ENCODE measurements at regions not wholly inside any gene's neighbourhood (a gene's known extent, or its start where the extent isn't known, plus 50 kb on each side); places are given as distances from the start of the nearest gene placed in this dataset.

DNA sequence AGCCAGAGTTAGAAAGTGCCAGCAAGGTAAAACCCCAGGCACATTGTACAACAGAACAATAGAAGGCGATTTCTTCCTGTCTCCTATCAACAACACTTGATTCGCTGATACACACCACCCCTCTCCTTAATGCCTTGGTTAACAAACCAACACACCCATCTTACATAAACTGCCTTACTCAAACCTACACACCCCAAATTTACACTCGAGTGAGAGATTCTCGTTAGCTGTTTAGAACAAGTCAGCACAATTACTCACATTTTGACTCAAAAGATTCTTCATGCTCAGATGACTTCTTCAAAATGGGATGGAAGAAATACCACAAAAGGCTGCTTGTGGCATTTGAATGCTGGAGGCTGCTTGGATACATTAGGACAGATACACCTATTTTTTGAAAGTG lies 80.0 kb upstream of the FOXQ1 start:
- TF ChIP-seq, protein P1, sequence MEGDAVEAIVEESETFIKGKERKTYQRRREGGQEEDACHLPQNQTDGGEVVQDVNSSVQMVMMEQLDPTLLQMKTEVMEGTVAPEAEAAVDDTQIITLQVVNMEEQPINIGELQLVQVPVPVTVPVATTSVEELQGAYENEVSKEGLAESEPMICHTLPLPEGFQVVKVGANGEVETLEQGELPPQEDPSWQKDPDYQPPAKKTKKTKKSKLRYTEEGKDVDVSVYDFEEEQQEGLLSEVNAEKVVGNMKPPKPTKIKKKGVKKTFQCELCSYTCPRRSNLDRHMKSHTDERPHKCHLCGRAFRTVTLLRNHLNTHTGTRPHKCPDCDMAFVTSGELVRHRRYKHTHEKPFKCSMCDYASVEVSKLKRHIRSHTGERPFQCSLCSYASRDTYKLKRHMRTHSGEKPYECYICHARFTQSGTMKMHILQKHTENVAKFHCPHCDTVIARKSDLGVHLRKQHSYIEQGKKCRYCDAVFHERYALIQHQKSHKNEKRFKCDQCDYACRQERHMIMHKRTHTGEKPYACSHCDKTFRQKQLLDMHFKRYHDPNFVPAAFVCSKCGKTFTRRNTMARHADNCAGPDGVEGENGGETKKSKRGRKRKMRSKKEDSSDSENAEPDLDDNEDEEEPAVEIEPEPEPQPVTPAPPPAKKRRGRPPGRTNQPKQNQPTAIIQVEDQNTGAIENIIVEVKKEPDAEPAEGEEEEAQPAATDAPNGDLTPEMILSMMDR (conservative IDR thresholded peaks at IDR 0.05; ENCODE audit: low read depth, low read length): no peak
- H3K4me3 ChIP-seq (ENCODE audit: low read depth, low read length): no peak overlapping the region
- no peak for DNase-seq (ENCODE audit: low read depth)

DNA sequence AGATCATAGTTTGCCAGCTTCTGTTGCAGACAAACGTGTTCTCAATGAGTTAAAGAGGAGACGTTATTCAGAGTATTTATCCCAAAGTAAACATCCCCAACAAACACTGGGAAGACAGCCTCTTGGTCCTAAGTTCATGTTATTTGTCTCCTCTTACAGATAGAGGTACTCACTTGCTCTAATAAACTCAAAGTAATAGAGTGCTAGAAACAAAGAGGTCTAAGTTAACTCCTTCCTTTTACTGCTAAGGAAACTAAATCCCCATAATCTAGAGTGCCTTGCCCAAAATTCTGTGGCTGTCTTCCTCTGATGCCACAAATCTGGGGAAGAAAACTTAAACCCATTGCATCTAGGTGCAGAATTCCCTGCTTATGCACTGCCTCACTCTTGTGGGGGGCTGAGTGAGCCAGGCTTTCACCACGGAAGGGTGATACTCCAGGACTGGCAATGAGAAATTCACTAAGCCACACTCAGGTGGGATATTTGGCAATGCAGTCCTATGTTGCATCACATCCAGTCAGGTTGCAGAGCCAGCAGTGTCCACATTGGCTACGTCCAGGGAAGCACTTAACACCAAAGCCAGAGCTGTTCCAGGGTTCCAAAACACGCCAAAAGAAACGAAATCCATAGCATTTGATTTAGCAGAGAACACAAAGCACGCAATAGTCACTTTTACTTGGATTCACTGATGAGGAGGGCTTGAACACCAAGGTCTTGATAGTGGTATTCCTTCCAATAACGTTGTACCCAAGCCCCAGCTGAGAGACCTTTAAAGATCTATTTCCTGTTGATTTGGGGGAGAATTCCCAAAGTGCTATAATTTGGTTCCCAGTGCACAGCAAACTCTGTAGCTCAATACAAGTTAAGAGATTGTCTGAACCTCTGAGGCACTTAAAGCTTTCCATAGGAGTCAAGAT lies 81.0 kb upstream of the FOXQ1 start:
- TF ChIP-seq, protein P1 (conservative IDR thresholded peaks at IDR 0.05; ENCODE audit: low read depth, low read length): no peak

DNA sequence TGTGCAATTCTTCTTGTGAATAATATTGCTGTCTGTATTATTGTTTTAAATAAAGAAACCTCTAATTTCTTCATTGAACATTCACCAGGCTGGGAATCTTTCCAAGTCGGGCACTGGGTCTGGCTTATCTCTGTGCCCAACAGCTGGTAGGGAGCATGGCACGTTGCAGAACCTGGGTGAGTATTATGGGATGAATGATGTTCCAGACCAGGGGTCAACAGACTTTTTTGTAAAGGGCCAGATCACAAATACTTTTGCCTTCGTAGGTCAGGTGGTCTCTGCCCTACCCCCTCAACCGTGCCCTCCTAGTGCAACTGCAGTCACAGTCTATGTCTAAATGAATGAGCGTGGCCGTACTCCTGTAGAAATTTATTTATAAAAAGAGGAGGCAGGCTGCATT lies 81.6 kb upstream of the FOXQ1 start:
- H3K4me3 ChIP-seq (ENCODE audit: low read depth, low read length): no peak overlapping the region
- DNase-seq (ENCODE audit: low read depth): no peak
- TF ChIP-seq, protein P1 (conservative IDR thresholded peaks at IDR 0.05; ENCODE audit: low read depth, low read length): no peak

More for the DNA sequence above, 81.0 kb upstream of the FOXQ1 start:
- no peak overlapping the region for H3K4me3 ChIP-seq (ENCODE audit: low read depth, low read length)
- no peak for DNase-seq (ENCODE audit: low read depth)

DNA sequence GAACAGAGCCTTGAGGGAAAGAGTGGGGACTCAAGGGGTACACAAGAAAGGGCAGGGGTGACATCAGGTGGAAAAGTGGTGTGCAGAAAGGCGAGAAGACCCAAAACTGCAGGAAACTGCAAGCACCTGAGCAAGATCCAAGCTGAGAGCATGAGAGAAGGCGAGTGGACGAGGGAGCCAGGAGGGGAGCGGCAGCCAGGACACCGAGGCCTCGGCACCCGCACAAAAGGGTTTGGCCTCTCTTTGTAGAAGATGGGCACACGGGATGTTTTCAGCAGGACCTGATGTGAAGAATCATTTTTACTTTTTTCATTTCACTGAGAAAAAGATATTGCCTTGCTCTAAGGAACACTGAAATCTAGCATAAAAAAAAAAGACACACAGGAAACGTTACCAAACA lies 82.1 kb upstream of the FOXQ1 start:
- H3K4me3 ChIP-seq (ENCODE audit: low read depth, low read length): no peak overlapping the region
- no peak for DNase-seq (ENCODE audit: low read depth)
- TF ChIP-seq, protein P1 (conservative IDR thresholded peaks at IDR 0.05; ENCODE audit: low read depth, low read length): no peak

DNA sequence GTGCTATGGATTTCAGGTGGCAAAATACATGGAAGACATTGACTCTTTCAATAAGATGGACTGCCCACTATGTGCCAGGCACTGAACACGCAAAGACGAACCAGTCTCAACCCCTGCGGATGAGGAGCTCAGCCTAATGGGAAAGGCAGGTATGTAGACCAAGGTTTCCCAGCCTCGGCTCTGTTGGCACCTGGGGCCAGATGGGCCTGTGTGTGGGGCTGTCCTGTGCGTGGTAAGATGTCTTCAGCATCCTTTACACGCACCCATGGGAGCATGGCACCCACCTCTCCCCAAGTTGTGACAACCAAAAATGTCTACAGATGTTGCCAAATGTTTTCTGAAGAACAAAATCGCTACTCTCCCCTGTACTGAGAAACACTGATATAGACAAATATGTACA lies 82.6 kb upstream of the FOXQ1 start:
- no peak overlapping the region for H3K4me3 ChIP-seq (ENCODE audit: low read depth, low read length)
- TF ChIP-seq, protein P1 (conservative IDR thresholded peaks at IDR 0.05; ENCODE audit: low read depth, low read length): no peak
- no peak for DNase-seq (ENCODE audit: low read depth)

DNA sequence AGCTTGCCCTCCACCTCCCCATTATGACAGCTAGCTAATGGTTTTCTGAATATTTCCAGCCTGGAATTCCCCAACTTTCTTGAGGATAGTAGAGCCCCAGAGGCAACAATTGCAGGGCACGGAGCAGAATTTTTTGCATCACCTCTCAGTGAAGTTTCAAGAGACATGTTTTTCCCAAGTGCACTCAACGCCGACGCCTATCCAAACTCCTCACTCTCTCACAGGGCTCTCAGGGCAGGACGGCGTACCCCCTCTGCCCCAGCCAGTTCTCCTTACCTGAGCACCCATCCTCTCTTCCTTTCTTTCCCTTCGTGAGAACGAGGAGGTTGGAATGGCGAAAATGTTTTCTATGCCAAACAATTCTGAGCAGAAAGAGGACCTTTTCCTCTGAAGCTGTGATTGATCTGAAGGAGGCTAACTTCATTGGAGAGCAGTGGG lies 83.1 kb upstream of the FOXQ1 start:
- TF ChIP-seq, protein P1 (conservative IDR thresholded peaks at IDR 0.05; ENCODE audit: low read depth, low read length): no peak
- H3K4me3 ChIP-seq (ENCODE audit: low read depth, low read length): no peak overlapping the region
- no peak for DNase-seq (ENCODE audit: low read depth)
